ENCODE measurements at regions not wholly inside any gene's neighbourhood (a gene's known extent, or its start where the extent isn't known, plus 50 kb on each side); places are given as distances from the start of the nearest gene placed in this dataset.

DNA sequence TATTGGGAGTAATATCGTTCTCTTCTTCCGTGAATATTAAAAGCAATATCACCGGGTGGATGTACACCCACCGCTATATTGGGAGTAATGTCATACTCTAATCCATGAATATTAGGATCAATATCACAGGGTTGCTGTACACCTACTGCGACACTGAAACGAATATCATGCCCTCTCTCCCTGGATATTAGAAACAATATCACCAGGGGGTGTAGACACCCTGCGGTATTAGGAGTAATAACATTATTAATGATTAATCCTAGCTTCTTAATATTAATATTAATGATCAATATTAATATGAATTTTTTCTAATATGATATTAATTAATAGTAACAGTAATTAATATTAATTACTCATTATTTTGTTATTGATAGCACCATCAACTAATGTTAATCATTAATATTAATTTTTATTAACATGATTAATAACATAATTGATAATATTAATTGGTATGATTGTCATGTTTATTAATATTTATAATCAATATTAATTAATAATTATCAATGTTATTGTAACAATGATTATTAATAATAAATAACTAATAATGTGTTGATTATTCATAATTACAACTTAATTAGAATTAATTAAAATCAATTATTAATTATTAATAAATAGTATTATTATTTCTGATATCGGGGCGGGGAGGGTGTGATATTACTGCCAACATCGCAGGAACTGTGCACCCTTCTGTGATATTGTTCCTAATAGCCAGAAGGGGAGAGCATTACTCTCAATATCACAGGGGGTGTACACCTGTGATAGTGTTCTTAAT lies 121.3 kb upstream of the C1GALT1 start:
- DNase-seq = no peak

GRCh38 chr7:7077945-7078344 lies 104.4 kb upstream of the C1GALT1 start:
- DNase-seq = no peak

DNA sequence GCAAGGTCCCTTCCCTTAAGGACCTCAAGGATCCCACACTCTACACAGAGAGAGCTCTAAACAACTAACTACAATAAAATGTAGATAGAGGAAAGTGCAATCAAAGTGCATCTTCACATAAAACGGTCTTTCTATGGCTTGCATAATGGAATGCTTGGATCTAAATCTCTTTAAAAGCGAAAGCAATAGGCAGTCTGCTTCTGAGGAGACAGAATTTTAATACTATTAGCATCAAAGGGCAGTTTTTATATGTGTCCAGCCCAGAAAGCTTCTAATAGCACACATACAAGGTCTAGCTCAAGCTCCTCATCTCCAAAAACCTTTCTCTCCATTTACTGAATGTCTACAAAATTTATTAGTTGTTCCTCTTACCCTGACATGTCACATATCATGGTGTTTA lies 101.5 kb upstream of the C1GALT1 start:
- no peak for DNase-seq

DNA sequence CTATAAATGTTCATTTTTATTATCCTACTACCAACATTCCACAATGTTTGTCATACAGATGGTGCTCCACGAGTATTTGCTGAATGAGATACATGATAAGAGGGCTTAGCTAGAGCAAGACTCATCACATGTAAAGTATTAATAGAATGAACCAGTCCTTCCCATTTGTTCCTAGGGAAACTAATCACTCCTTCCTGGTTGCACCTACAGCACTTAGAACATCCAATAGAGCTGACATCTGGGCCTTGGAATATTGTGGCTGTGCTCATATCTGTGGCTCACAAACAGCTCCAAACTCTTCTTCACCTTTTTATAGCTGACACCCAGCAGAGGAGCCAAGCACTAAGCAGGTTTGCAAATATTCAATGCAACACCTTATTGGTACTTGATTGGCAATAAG lies 91.9 kb upstream of the C1GALT1 start:
- no peak for DNase-seq

DNA sequence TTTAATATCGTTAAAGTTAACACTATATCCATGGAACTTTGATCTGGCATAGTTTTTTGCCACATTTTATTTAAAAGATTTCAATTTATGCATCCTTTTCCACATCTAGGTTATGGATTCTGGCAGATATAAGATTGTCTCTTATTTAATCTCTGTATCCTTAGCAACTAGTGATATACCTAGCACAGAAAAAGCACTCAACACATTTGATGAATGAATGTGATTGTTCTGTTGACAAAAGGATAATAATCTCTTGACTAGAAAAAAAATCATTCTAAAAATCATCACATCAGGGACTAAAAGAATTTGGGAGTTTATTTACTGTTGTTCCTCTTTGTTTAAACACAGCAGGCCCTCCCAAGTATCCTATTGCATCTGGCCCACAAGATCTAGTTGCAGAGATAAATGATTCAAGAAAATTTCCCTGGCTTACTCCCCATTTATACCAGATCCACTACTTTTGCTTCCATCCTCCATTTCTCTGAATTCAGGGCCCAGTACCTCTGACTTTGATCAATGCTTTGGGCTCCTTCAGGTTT lies 84.0 kb upstream of the C1GALT1 start:
- no peak for DNase-seq

DNA sequence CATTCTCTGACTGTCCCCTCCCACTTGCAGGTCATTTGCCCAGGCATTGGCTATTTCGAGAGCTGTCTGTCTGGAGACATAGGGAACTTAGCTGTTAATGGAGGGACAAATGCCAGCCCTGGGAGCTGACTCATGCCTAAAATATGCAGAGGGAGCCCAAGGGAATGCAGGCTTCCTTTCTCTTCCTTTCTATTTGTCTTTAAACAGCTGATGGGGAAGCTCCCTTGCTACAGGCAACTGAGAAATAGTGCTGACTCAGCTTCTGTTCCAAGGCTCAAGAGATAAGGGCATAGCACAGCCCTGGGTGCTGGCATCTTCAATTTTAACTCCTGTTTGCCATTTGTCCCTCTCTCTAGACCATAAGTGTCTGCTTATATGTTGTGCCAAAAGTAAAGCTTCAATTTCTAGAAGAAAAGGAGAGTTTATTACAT lies 82.7 kb upstream of the C1GALT1 start:
- peak; percentile 93 for DNase-seq

DNA sequence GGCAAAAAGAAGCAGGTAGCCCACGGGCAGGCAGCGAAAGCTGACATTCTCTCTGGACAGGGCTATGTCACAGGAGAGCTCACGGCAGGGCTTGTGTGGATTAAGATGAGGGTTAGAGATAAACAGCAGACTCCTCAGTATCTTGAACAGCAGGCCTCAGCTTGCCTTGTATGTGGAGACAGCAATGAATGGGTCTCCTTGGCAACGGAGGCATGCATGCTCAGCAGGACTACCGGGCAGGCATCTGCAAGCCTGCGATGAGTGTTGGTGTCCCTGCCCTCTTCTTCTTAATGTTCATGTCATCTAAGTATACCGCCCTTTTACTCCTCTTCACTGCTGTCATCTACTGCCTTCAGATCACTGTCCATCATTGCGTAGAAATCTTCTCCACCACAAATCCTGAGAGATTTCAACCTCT lies 81.9 kb upstream of the C1GALT1 start:
- no peak for DNase-seq

GRCh38 chr7:7102906-7103305 lies 79.4 kb upstream of the C1GALT1 start:
- no peak for DNase-seq

DNA sequence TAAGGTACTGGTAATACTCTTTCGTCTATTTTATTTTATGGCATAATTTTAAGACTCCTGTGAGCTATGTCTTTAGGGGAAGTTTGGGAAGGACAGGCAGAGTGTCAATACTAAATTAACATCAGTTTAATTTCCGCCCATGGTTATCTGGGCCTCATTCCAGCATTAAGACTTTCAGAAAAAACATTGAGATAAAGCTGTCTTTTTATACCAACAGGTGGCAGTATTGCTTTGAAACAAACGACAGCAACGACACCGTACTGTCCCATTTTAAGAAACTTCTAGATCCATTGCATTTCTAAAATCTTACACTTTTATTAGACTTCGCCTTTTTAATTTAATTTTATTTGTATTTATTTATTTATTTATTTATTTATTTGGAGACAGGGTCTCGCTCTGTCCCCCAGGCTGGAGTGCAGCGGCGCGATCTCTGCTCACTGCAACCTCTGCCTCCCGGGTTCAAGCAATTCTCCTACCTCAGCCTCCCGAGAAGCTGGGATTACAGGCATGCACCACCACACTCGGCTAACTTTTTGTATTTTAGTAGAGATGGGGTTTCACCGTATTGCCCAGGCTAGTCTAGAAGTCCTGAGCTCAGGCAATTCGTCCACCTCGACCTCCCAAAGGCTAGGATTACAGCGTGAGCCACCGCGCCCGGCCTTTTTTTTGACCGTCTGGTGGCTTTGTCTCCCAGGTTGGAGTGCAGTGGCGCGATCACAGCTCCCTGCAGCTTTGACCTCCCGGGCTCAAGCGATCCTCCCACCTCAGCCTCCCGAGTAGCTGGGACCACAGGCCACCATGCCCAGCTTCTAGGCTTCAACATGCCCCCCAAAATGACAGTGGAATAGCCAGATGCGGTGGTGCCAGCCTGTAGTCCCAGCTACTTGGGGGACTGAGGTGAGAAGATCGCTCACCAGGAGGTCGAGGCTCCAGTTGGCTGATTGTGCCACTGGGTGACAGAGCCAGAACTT lies 78.7 kb upstream of the C1GALT1 start:
- DNase-seq = peak; percentile 82

GRCh38 chr7:7104314-7104698 lies 78.0 kb upstream of the C1GALT1 start:
- DNase-seq = no peak

GRCh38 chr7:7104971-7105370 lies 77.4 kb upstream of the C1GALT1 start:
- DNase-seq = no peak

DNA sequence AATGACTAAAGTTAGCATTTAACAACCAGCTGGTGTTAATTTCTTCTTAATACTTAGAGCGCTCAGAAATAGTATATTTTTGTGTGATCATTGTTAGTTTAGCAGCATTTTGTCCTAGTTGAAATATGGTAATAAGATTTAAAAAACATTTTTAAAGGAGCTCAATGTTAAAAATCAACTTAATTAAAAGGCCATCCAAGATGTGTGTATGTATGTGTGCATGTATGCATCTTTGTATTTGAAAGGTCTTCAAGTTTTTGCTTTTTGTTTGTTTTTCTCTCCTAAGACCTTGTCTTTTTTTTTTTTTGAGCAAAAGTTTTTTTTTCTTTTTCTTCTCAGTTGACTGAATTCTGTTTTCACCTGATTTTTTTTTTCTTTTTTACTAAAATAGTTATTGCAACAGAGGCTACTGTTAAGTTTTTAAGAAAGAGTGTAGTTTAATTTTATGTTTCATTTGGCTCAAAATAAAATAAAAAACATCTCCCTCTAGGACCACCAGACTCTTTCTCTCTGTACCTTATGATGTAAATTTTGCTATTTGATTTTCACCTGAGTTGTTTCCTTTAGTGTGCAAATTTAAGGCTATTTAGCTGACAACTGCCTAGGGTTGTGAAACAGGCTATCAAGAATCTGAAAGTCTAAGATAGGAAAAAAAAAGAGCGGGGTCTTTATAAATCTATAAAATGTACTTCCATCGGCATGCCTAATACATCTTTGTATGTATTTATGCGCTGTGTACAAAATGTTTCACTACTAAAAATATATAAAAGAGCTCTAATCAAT lies 76.4 kb upstream of the C1GALT1 start:
- DNase-seq = no peak

- DNase-seq = no peak
Observed at GRCh38 chr7:7108931-7109330, 73.4 kb upstream of the C1GALT1 start.

DNA sequence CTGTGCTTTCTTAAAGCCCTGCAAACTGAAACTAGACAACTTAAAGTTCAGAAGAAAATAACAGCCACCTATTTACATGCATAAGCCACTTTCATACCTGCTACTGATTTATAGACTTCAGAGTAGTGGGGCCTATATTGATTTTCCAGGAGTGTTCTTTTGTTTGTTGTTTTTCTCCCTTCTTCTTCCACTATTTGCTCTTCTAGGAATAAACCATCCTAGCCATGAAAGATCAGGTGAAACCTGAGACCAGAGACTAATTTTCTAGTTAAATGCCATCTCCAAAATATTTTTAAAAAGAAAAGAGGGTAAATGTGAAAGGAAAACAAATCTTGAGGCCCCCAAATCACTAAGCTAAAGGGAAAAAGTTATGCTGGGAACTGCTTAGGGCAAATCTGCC lies 72.4 kb upstream of the C1GALT1 start:
- DNase-seq = no peak

DNA sequence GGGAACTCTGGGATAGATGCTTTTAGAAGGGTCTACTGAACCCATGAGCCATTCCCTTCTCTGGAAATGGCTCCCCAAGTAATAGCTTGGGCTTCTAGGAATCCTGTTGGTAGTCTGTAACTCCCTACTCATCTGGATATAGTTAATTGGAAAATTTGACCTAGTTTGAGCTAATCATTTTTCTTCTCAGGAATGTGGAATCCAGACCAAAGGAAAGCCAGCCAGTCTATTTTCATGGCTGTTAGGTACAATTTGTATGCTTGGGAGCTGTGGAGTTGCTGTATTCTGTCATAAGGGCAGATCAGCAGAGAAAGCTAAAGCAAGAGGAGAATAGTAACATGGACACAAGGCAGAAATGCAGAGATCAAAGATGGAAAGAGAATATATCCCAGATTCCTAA lies 71.6 kb upstream of the C1GALT1 start:
- no peak for DNase-seq

DNA sequence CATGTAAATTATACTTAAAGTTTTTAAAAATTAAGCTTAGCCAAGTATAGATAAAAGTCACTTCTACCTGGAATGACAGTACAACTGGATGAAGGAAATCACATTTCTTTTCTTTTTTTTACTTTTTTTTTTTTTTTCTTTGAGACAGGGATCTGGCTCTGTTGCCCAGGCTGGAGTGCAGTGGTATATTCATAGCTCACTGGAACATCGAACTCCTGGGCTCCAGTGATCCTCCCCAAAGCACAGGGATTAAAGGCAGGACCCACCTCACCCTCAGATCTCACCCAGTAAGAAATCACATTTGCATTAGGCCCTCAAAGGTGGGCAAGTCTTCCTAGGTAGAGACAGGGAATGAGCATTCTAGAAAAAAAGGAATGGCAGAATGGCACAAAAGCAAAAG lies 69.5 kb upstream of the C1GALT1 start:
- DNase-seq = no peak

GRCh38 chr7:7114575-7115291 lies 67.6 kb upstream of the C1GALT1 start:
- DNase-seq = no peak

GRCh38 chr7:7117935-7118586 lies 64.3 kb upstream of the C1GALT1 start:
- no peak for DNase-seq

DNA sequence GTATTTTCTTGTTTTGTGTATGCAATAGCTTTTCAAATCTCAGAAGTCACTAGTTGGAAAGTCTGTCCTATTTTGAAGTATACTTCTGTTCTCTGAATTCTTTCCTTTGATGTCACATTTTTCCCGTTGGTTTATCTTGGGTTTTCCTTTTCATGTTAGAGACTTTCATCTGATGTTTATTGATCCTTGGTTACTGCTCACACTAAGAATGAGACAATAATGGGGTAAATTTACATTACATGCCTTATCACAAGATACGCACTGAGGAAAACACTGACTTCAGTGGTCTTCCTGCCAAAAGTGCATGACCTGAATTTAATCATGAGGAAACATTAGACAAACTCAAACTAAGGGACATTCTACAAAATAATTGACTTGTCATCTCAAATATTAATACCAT lies 63.5 kb upstream of the C1GALT1 start:
- DNase-seq = no peak

GRCh38 chr7:7119729-7120128 lies 62.6 kb upstream of the C1GALT1 start:
- DNase-seq = no peak

DNA sequence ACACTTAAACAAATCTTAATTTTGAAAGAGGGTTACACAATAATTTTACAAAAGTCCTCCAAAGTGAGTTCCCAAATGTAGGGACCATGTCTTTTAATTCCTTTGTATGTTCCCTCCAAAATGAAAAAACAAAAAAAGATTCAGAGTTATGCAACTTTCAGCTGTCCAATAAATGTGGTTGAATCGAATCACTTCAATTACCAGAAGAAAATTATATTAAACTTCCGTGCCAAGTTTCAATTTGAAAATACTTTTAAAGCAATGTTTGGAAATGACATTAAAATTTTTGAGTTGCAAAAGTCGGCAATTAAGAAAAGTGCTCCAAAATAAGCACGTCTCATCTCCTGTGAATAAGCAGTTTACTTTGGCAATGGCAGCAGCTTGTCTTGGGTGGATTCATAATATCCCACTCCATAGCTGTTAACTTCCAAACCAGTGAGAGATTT lies 60.3 kb upstream of the C1GALT1 start:
- no peak for DNase-seq
